Hepatocyte (in vitro differentiated cells): ENCODE measurements at regions not wholly inside any gene's neighbourhood (a gene's known extent, or its start where the extent isn't known, plus 50 kb on each side); places are given as distances from the start of the nearest gene placed in this dataset.

Source experiments
- DNase-seq: peaks from one replicate; pipeline ENCODE4 v3.0.0-alpha.2; 2016; ENCODE audit warnings: low spot score
- H2AFZ ChIP-seq: fragments of 200-600 bp; sonication (generic); 2 replicates; pipeline ENCODE4 v1.6.0; 2016; ENCODE audit warnings: antibody characterized with exemption, mild to moderate bottlenecking
- H3K27ac ChIP-seq: fragments of 200-600 bp; sonication (generic); 2 replicates; pipeline ENCODE4 v1.5.1; 2016; ENCODE audit warnings: mild to moderate bottlenecking
- H3K27me3 ChIP-seq: fragments of 200-600 bp; sonication (generic); 2 replicates; pipeline ENCODE4 v1.6.1; 2016
- H3K36me3 ChIP-seq: fragments of 200-600 bp; sonication (generic); replicated peaks from 2 replicates; pipeline ENCODE4 v1.5.1; 2016; ENCODE audit warnings: low read depth; ENCODE audit not compliant: insufficient read depth
- H3K4me1 ChIP-seq: fragments of 200-600 bp; sonication (generic); 2 replicates; pipeline ENCODE4 v1.5.1; 2016; ENCODE audit warnings: mild to moderate bottlenecking, moderate library complexity; ENCODE audit not compliant: insufficient read depth
- H3K4me2 ChIP-seq: fragments of 200-600 bp; sonication (generic); 2 replicates; pipeline ENCODE4 v1.6.0; 2016
- H3K4me3 ChIP-seq: fragments of 200-600 bp; sonication (generic); 2 replicates; pipeline ENCODE4 v1.5.1; 2016; ENCODE audit warnings: mild to moderate bottlenecking
- H3K79me2 ChIP-seq: fragments of 200-600 bp; sonication (generic); 2 replicates; pipeline ENCODE4 v1.6.0; 2017; ENCODE audit warnings: mild to moderate bottlenecking
- H3K9me2 ChIP-seq: fragments of 200-600 bp; sonication (generic); replicated peaks from 2 replicates; pipeline ENCODE4 v1.6.0; 2017; ENCODE audit warnings: mild to moderate bottlenecking; ENCODE audit not compliant: insufficient read depth
- H3K9me3 ChIP-seq: fragments of 200-600 bp; sonication (generic); 2 replicates; pipeline ENCODE4 v1.5.1; 2016; ENCODE audit warnings: low read depth, mild to moderate bottlenecking
- H4K20me1 ChIP-seq: fragments of 200-600 bp; sonication (generic); 2 replicates; pipeline ENCODE4 v1.6.0; 2016; ENCODE audit warnings: mild to moderate bottlenecking; ENCODE audit not compliant: insufficient read depth, poor library complexity, severe bottlenecking
- CTCF ChIP-seq: fragments of 200-600 bp; sonication (generic); IDR thresholded peaks from 2 replicates; pipeline ENCODE4 v1.5.1; 2016; ENCODE audit warnings: antibody characterized with exemption, mild to moderate bottlenecking; ENCODE audit not compliant: poor library complexity
- EZH2 ChIP-seq: fragments of 200-600 bp; sonication (generic); IDR thresholded peaks from 2 replicates; pipeline ENCODE4 v1.6.1; 2016; ENCODE audit warnings: antibody characterized with exemption, mild to moderate bottlenecking, borderline replicate concordance
- EZH2phosphoT487 ChIP-seq: fragments of 200-600 bp; sonication (generic); IDR thresholded peaks from one replicate; pipeline ENCODE4 v1.6.1; 2018; ENCODE audit warnings: antibody characterized with exemption, mild to moderate bottlenecking, low read depth, moderate library complexity; ENCODE audit not compliant: unreplicated experiment, severe bottlenecking
- WGBS: methylation state at CpG from one replicate; pipeline ENCODE4 v1.1.6; 2016; ENCODE audit warnings: low lambda C conversion rate; ENCODE audit errors: missing lambda C conversion rate; 5-methylcytosine and 5-hydroxymethylcytosine counted together

GRCh38 chrX:117517994-117518393 is 598.6 kb downstream of the KLHL13 start:
- H3K79me2 ChIP-seq, result no peaks in the 10 kb centered on the region
- H2AFZ ChIP-seq, result no peak overlapping the region
- H3K27ac ChIP-seq, result no peak overlapping the region
- 79% methylated on average over 1 of the region's 1 CpG for WGBS
- no peaks in the 10 kb centered on the region for H3K27me3 ChIP-seq
- no peak overlapping the region for H3K4me3 ChIP-seq
- no peaks in the 10 kb centered on the region for H3K9me3 ChIP-seq
- H3K9me2 ChIP-seq, result no peaks in the 10 kb centered on the region
- DNase-seq, result no peak
- H3K36me3 ChIP-seq, result no peaks in the 10 kb centered on the region
- H3K4me2 ChIP-seq, result no peak overlapping the region
- H3K4me1 ChIP-seq, result no peaks in the 10 kb centered on the region
- TF ChIP-seq EZH2, result no peak
- TF ChIP-seq EZH2phosphoT487, result no peak
- no peak for TF ChIP-seq CTCF
- no peaks in the 10 kb centered on the region for H4K20me1 ChIP-seq

- Histone ChIP-seq H3K4me1 (no peaks in the 10 kb centered on the region), H2AFZ (no peak overlapping the region), H3K4me2 (no peak overlapping the region), H3K9me3 (no peaks in the 10 kb centered on the region), H4K20me1 (no peaks in the 10 kb centered on the region), H3K36me3 (no peaks in the 10 kb centered on the region), H3K27me3 (no peaks in the 10 kb centered on the region), H3K27ac (no peak overlapping the region), H3K9me2 (no peaks in the 10 kb centered on the region), H3K4me3 (no peak overlapping the region), H3K79me2 (no peaks in the 10 kb centered on the region)
- TF ChIP-seq EZH2phosphoT487 (no peak), CTCF (no peak), EZH2 (no peak)
- DNase-seq, result no peak
Observed at GRCh38 chrX:117511379-117511778, 605.2 kb downstream of the KLHL13 start.

GRCh38 chrX:117510453-117510852 is 606.2 kb downstream of the KLHL13 start:
- Histone ChIP-seq H3K79me2 (no peaks in the 10 kb centered on the region), H3K4me2 (no peak overlapping the region), H3K9me2 (no peaks in the 10 kb centered on the region), H2AFZ (no peak overlapping the region), H3K4me1 (no peaks in the 10 kb centered on the region), H3K4me3 (no peak overlapping the region), H3K27ac (no peak overlapping the region), H3K27me3 (no peaks in the 10 kb centered on the region), H3K9me3 (no peaks in the 10 kb centered on the region), H3K36me3 (no peaks in the 10 kb centered on the region), H4K20me1 (no peaks in the 10 kb centered on the region)
- WGBS, result 27% methylated on average over 3 of the region's 3 CpGs
- TF ChIP-seq CTCF, result peak; percentile 50
- no peak for TF ChIP-seq EZH2phosphoT487
- peak; percentile 21 for DNase-seq

GRCh38 chrX:117508021-117508420 is 608.6 kb downstream of the KLHL13 start:
- H4K20me1 ChIP-seq, result no peaks in the 10 kb centered on the region
- no peaks in the 10 kb centered on the region for H3K27me3 ChIP-seq
- 21% methylated on average over 2 of the region's 2 CpGs for WGBS
- no peaks in the 10 kb centered on the region for H3K9me3 ChIP-seq
- no peaks in the 10 kb centered on the region for H3K36me3 ChIP-seq
- TF ChIP-seq CTCF, result no peak
- no peak for TF ChIP-seq EZH2
- no peak for TF ChIP-seq EZH2phosphoT487
- H3K79me2 ChIP-seq, result no peaks in the 10 kb centered on the region
- H2AFZ ChIP-seq, result no peak overlapping the region
- no peaks in the 10 kb centered on the region for H3K9me2 ChIP-seq
- DNase-seq, result no peak
- H3K4me3 ChIP-seq, result no peak overlapping the region
- H3K4me1 ChIP-seq, result no peaks in the 10 kb centered on the region
- no peak overlapping the region for H3K27ac ChIP-seq
- no peak overlapping the region for H3K4me2 ChIP-seq
